ENCODE measurements at regions not wholly inside any gene's neighbourhood (a gene's known extent, or its start where the extent isn't known, plus 50 kb on each side); places are given as distances from the start of the nearest gene placed in this dataset.
"Not testable (repeated sequence)": the region's sequence is repeated elsewhere in the genome, so short reads cannot be mapped to it uniquely, and the experiment has no call there.

DNA sequence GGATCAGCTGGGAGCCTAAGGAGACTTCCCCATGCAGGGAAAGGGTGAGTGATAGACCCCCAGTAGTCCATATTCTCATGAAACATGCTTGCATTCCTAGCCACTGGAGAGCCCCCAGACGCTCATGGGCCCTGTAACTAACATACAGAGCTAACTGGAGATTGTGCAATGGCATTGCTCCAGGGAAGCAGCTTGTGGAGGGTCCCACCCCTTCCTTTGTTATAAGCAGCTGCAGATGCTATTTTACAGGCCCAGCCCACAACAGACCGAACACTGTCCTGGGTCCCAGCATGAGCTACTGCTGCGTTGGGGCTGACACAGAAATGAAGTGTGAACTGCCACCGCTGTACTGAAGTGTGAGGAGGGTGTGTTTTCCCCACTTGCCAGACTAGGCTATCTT lies 1465.7 kb upstream of the DIAPH2 start:
- no peak for DNase-seq

DNA sequence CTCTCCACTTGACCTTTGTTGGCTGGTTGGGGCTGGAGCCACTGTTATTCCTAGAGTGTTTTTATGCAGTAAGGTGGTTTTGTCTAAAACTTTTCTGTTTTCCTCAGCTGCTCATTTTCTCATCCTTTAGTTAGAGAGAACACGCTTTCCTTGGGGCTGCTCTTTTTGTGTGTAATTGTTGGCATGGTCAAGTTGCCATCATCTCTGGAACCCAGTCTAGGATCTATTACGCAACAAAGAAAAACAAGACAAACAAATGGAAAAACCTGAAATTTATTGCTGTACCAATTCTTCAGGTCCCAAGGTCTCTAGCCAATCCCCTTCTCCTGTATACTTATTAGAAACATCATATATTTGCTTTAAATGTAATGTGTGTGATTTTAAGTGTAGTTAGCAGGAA lies 1436.3 kb upstream of the DIAPH2 start:
- no peak for DNase-seq

- DNase-seq: no peak
These were observed 1394.2 kb upstream of the DIAPH2 start for GRCh38 chrX:95290455-95290854.

- no peak for DNase-seq
These were observed 1393.1 kb upstream of the DIAPH2 start for GRCh38 chrX:95291561-95291960.

DNA sequence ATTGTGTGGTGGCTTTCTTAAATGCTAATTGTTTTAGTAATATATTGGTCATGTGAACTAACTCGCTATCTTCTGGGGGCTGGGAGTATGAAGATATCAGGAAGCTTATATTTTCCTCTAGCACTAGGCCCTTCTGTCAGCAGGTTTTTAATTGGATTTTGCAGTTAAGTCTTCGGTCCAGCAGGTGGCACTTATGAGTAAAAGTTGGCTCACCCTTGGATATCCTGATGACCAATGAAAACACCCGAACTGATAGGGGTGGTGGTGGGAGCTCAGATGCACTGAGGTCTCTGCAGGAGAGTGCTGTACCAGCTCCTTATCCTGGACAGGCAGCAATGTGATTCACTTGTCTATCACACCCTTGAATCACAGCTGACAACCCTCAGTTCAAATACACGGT lies 1365.8 kb upstream of the DIAPH2 start:
- DNase-seq: no peak

- no peak for DNase-seq
These were observed 1359.5 kb upstream of the DIAPH2 start for GRCh38 chrX:95325185-95325584.

- no peak for DNase-seq
These were observed 1354.3 kb upstream of the DIAPH2 start for GRCh38 chrX:95330292-95330691.

GRCh38 chrX:95332530-95332929 lies 1352.1 kb upstream of the DIAPH2 start:
- DNase-seq: no peak

GRCh38 chrX:95346856-95347255 lies 1337.8 kb upstream of the DIAPH2 start:
- DNase-seq: peak; percentile 6

- no peak for DNase-seq
These were observed 1333.7 kb upstream of the DIAPH2 start for GRCh38 chrX:95350774-95351488.

DNA sequence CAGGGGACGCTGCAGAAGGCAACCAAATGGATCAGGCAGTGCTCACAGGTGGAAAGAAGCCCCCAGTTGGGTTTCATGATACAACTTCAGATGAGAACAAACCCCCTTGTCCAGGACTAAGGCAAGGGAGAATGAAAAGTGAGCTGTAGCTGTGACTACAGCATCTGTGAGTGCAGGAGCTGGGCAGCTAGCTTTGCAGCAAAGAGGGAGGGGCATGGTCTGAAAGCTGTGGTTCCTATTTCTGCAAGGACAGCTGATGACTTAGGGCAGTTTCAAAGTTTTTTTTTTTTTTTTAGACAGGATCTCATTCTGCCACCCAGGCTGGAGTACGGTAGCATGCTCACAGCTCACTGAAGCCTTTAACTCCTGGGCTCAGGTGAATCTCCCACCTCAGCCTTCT lies 1317.4 kb upstream of the DIAPH2 start:
- no peak for DNase-seq

GRCh38 chrX:95382799-95383198 lies 1301.8 kb upstream of the DIAPH2 start:
- DNase-seq: no peak

GRCh38 chrX:95383778-95384177 lies 1300.9 kb upstream of the DIAPH2 start:
- no peak for DNase-seq

DNA sequence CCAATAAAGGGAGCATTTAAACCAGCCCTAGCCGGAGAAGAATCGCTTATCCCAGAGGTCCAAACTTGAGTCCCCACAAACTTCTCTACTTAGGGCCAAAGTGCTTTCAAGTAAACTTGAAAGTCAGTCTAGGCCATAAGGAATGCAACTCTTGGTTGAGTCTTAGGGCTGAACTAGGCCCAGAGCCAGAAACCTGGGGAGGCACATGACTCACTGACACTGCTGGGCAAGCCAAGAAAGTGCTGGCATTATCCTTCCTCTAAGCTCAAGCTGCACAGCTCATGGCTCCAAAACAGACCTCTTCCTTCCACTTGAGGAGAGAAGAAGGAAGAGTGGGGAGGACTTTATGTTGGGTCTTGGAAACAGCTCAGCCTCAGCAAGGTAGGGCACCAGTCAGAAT lies 1257.3 kb upstream of the DIAPH2 start:
- DNase-seq: no peak

DNA sequence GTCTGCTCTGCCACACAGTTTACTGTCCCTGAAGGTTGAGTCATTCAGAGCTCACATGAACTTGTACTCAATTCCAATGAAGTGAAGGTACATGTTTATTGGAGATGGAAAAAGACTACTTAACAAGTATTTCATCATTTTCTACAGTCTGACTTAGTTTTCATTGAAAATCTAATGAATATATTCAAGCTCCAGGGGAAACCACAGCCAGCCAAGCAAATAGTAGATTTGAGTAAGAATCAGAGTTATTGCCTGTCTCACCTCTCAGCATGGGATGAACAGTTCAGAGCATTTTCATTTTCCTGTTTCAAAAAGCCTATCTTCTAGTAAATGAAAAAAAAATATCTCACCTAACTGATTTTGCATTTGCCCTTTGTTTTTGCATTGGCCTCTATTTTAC lies 1249.4 kb upstream of the DIAPH2 start:
- DNase-seq: no peak

- no peak for DNase-seq
These were observed 1242.8 kb upstream of the DIAPH2 start for GRCh38 chrX:95441836-95442235.

GRCh38 chrX:95484781-95485180 lies 1199.9 kb upstream of the DIAPH2 start:
- no peak for DNase-seq

DNA sequence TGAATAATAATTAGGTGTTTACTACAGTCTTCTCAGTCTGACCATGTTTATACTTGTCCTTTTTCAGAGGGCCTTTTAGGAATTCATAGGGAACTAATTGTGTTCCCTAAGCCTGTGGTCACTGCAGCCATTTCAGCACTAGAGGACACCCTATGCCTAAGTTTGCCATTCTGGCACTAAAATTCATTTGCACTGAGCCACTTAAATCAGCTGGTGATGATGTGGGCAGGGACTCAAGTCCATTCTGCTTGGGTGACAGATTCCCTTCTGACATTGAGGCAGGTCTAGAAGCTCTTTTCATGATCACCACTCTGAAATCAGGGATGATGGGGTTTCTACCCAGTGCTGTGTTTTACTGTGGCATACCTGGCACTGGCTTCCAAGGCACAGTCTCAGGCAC lies 1178.9 kb upstream of the DIAPH2 start:
- DNase-seq: peak; percentile 8

- DNase-seq: no peak
These were observed 1175.2 kb upstream of the DIAPH2 start for GRCh38 chrX:95509474-95509873.

DNA sequence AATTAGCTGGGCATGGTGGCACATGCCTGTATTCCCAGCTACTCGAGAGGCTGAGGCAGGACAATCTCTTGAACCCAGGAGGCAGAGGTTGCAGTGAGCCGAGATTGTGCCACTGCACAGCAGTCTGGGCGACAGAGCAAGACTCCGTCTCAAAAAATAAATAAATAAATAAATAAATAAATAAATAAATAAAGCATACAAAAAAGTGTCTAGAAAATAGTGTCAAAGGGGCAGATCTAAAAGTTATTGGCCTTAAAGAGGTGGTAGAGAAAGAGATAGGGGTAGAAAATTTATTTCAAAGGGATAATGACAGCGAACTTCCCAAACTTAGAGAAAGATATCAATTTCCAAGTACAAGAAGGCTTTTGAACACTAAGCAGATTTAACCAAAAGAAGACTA lies 1160.6 kb upstream of the DIAPH2 start:
- DNase-seq: not testable (repeated sequence)

- no peak for DNase-seq
These were observed 1148.5 kb upstream of the DIAPH2 start for GRCh38 chrX:95536111-95536510.

GRCh38 chrX:95536661-95537060 lies 1148.0 kb upstream of the DIAPH2 start:
- no peak for DNase-seq

DNA sequence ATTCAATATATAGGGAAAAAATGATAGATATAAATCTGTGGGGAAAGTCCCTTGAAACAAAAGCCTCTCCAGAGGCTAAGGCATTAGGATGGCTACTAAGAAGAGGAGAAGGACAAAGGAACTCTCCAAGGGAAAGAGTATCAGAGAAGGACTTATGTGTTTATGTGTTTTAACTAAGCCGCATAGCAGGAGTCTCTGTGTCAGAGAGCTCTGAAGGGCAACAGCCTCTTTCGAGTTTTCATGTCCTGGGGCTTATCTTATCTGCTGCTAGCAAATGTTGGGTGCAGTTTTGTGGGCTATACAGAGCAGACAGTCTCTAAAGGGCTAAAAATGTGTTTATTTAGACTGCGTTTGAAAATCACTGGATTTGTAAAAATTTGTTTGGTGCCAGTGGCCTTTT lies 1145.6 kb upstream of the DIAPH2 start:
- no peak for DNase-seq

GRCh38 chrX:95549552-95549951 lies 1135.1 kb upstream of the DIAPH2 start:
- DNase-seq: not testable (repeated sequence)

GRCh38 chrX:95585321-95585720 lies 1099.3 kb upstream of the DIAPH2 start:
- no peak for DNase-seq

DNA sequence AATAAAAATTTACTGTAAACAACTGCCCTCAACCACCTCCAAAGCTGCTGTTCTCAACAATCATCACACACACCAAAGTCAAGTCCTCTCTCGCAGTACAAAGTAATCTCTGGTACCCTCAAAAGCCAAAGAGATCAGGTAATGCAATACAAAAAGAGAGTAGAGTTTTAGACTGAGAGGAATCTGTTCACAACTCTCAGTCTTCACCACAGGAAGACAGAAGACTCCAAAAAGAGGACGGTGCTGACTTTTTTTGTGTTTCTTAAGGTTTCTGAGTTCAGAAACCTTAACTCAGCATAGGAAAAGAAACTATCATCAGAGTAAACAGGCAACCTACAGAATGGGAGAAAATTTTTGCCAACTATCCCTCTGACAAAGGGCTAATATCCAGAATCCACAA lies 1072.3 kb upstream of the DIAPH2 start:
- no peak for DNase-seq
